HUES6 (cell line): ENCODE measurements at regions not wholly inside any gene's neighbourhood (a gene's known extent, or its start where the extent isn't known, plus 50 kb on each side); places are given as distances from the start of the nearest gene placed in this dataset.

Experiments
- H3K27ac ChIP-seq: 2 replicates; pipeline ENCODE4 v1.7.0; 2013; ENCODE audit warnings: low read depth, mild to moderate bottlenecking, low read length, inconsistent platforms
- H3K27me3 ChIP-seq: 2 replicates; pipeline ENCODE4 v1.6.1; 2013; ENCODE audit warnings: low read length; ENCODE audit not compliant: control insufficient read depth, insufficient read depth
- H3K36me3 ChIP-seq: 2 replicates; pipeline ENCODE4 v1.6.1; 2013; ENCODE audit warnings: low read length; ENCODE audit not compliant: control insufficient read depth, insufficient read depth
- H3K4me1 ChIP-seq: 2 replicates; pipeline ENCODE4 v1.6.1; 2013; ENCODE audit warnings: low read length; ENCODE audit not compliant: control insufficient read depth, insufficient read depth
- H3K4me3 ChIP-seq: 2 replicates; pipeline ENCODE4 v1.5.1; 2013; ENCODE audit warnings: low read depth, low read length
- H3K9ac ChIP-seq: one replicate; pipeline ENCODE4 v1.6.1; 2013; ENCODE audit warnings: mild to moderate bottlenecking, low read length
- H3K9me3 ChIP-seq: 2 replicates; pipeline ENCODE4 v1.6.1; 2013; ENCODE audit warnings: low read depth, low read length; ENCODE audit not compliant: control insufficient read depth, insufficient read depth

DNA sequence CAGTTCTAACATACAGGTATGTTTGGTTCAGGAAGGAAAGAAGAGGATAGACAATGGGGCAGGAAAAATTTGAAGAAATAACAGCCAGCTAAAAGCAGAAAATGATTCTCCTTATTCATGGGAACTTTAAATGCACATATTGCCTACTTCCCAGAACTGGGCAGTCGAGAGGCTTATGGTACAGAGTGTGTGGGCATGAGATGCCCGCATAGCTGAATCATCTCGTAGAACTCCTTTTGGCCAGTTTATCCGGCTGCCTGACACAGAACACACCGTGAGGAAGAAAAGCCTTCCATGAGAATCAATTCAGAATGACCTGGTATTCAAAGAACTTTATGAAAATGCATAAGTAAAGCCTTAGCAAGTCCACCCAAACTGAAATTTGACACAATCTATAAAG is 471.6 kb downstream of the SH2D4B start:
- no peak overlapping the region for H3K27ac ChIP-seq
- no peaks in the 10 kb centered on the region for H3K9me3 ChIP-seq
- H3K9ac ChIP-seq: no peak overlapping the region
- no peaks in the 10 kb centered on the region for H3K27me3 ChIP-seq
- H3K4me1 ChIP-seq: no peaks in the 10 kb centered on the region
- no peak overlapping the region for H3K4me3 ChIP-seq
- H3K36me3 ChIP-seq: no peaks in the 10 kb centered on the region

- H3K9ac ChIP-seq: no peak overlapping the region
- no peaks in the 10 kb centered on the region for H3K27me3 ChIP-seq
- no peak overlapping the region for H3K27ac ChIP-seq
- H3K4me1 ChIP-seq: no peaks in the 10 kb centered on the region
- no peaks in the 10 kb centered on the region for H3K9me3 ChIP-seq
- H3K36me3 ChIP-seq: no peaks in the 10 kb centered on the region
- no peak overlapping the region for H3K4me3 ChIP-seq
These were observed 476.1 kb downstream of the SH2D4B start for GRCh38 chr10:81013771-81014170.

DNA sequence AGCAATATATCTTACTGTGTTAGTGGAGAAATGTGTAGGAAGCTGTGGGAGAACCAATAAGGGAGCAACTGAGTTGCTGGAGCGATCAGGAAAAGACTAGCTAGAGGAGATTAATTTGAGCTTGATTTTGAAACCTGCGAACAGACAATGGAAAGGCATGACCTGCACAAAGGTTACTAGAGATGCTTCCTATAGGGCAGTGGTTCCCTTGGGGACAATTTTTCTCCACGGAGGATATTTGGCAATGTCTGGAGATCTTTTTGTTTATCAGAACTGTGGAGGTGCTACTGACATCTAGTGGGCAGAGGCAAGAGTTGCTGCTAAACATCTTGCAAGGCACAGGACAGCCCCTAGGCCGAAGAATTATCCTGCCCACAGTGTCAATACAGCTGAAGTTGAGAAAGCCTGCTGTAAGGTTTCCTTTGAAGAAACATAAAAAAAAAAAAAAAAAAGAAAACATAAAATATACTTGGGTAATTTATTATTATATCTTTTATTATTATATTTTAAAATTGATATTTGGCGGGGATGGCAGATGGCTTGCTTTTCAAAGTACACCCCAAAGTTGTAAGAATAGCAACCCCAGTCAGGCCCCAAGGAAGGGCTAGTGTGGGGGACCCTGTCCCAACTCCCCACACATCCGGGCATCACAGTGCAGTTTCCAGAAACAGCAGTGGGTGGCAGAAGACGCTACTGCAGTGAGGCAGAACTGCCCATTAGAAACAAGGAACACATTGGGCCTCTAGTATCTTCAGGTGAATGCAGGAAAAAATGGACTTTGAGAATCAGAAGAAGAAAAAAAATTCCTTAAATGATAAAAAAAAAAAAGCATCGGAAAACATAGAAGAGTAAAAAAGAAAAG is 481.6 kb downstream of the SH2D4B start:
- H3K36me3 ChIP-seq: no peaks in the 10 kb centered on the region
- no peak overlapping the region for H3K27ac ChIP-seq
- H3K9me3 ChIP-seq: no peaks in the 10 kb centered on the region
- no peak overlapping the region for H3K4me3 ChIP-seq
- no peak overlapping the region for H3K9ac ChIP-seq
- no peaks in the 10 kb centered on the region for H3K4me1 ChIP-seq
- H3K27me3 ChIP-seq: no peaks in the 10 kb centered on the region

GRCh38 chr10:81021428-81022129 is 483.9 kb downstream of the SH2D4B start:
- no peaks in the 10 kb centered on the region for H3K27me3 ChIP-seq
- H3K4me3 ChIP-seq: no peak overlapping the region
- H3K36me3 ChIP-seq: no peaks in the 10 kb centered on the region
- H3K9me3 ChIP-seq: no peaks in the 10 kb centered on the region
- no peaks in the 10 kb centered on the region for H3K4me1 ChIP-seq
- no peak overlapping the region for H3K27ac ChIP-seq
- no peak overlapping the region for H3K9ac ChIP-seq

DNA sequence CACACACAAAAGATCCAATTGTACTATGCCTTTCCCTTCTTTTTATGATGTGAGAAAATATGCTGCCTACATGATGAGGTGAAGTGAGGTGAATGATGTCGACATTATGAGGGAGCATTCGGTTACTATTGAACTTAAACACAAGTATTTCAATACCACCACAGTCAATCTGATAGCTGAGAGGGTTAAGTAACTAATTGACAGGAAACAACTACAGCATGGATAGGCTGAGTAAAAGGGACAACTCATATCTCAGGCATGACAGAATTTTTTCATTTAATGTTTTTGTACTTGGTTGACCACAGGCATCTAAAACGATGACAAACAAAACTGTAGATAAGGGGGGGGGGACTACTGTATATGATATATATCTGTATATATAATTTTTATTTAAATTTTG is 488.9 kb downstream of the SH2D4B start:
- H3K9ac ChIP-seq: no peak overlapping the region
- no peaks in the 10 kb centered on the region for H3K36me3 ChIP-seq
- H3K27ac ChIP-seq: no peak overlapping the region
- peaks cover 5% of the 10 kb centered on the region; the same call in 1 of the 2 replicates for H3K9me3 ChIP-seq
- peaks cover 7% of the 10 kb centered on the region for H3K4me1 ChIP-seq
- no peak overlapping the region for H3K4me3 ChIP-seq
- H3K27me3 ChIP-seq: no peaks in the 10 kb centered on the region

DNA sequence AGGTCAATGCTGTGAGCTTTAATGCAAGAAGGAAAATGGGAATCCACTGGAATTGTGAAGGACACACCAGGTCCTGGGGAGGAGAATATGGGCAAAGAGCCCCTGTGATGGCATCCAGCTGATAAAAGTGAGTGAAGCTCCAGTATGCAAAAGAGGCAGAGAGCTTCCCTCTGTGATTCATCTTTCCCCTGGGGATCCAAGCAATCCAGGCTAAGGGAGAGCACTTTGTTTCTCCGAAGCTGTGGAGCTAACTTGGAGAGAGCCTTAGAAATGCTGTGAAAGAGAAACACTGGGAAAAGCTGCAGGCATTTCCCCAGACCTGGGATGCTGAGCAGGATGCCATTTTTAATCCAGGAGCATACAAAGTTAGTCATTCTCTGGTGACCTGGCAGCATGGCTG is 489.5 kb downstream of the SH2D4B start:
- Histone ChIP-seq H3K27me3 (no peaks in the 10 kb centered on the region), H3K4me1 (peaks cover 7% of the 10 kb centered on the region), H3K4me3 (no peak overlapping the region), H3K27ac (no peak overlapping the region), H3K9ac (no peak overlapping the region), H3K36me3 (no peaks in the 10 kb centered on the region), H3K9me3 (peaks cover 5% of the 10 kb centered on the region; the same call in 1 of the 2 replicates)

GRCh38 chr10:81027706-81028105 is 490.0 kb downstream of the SH2D4B start:
- H3K27me3 ChIP-seq: no peaks in the 10 kb centered on the region
- H3K4me1 ChIP-seq: peaks cover 7% of the 10 kb centered on the region
- peaks cover 5% of the 10 kb centered on the region; the same call in 1 of the 2 replicates for H3K9me3 ChIP-seq
- H3K36me3 ChIP-seq: no peaks in the 10 kb centered on the region
- no peak overlapping the region for H3K27ac ChIP-seq
- no peak overlapping the region for H3K4me3 ChIP-seq
- H3K9ac ChIP-seq: no peak overlapping the region

DNA sequence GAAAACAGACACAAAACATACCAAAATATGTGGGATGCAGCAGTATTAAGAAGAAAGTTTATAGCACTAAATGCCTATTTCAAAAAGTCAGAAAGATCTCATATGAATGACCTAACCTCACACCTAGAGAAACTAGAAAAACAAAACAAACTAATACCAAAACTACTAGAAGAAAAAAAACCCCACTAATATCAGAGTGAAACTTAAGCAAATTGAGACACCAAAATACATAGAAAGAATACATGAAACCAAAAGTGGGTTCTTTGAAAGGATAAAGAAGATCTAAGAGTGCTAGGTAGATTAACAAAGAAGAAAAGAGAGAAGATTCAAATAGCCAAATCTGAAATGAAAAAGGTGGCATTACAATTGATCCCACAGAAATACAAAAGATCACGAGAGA is 494.1 kb downstream of the SH2D4B start:
- no peak overlapping the region for H3K27ac ChIP-seq
- no peak overlapping the region for H3K9ac ChIP-seq
- H3K36me3 ChIP-seq: no peaks in the 10 kb centered on the region
- no peak overlapping the region for H3K4me3 ChIP-seq
- H3K9me3 ChIP-seq: peaks cover 5% of the 10 kb centered on the region; the same call in 1 of the 2 replicates
- no peaks in the 10 kb centered on the region for H3K27me3 ChIP-seq
- H3K4me1 ChIP-seq: peaks cover 7% of the 10 kb centered on the region

GRCh38 chr10:81034383-81034782 is 496.7 kb downstream of the SH2D4B start:
- Histone ChIP-seq H3K4me1 (no peaks in the 10 kb centered on the region), H3K9me3 (no peaks in the 10 kb centered on the region)

GRCh38 chr10:81036257-81036656 is 498.6 kb downstream of the SH2D4B start:
- H3K27me3 ChIP-seq: no peaks in the 10 kb centered on the region
- no peak overlapping the region for H3K27ac ChIP-seq
- no peaks in the 10 kb centered on the region for H3K4me1 ChIP-seq
- H3K9me3 ChIP-seq: no peaks in the 10 kb centered on the region
- H3K36me3 ChIP-seq: no peaks in the 10 kb centered on the region
- no peak overlapping the region for H3K9ac ChIP-seq
- H3K4me3 ChIP-seq: no peak overlapping the region

More at GRCh38 chr10:81034383-81034782, 496.7 kb downstream of the SH2D4B start:
- H3K27me3 ChIP-seq: no peaks in the 10 kb centered on the region
- no peak overlapping the region for H3K9ac ChIP-seq
- H3K4me3 ChIP-seq: no peak overlapping the region
- H3K27ac ChIP-seq: no peak overlapping the region
- no peaks in the 10 kb centered on the region for H3K36me3 ChIP-seq

DNA sequence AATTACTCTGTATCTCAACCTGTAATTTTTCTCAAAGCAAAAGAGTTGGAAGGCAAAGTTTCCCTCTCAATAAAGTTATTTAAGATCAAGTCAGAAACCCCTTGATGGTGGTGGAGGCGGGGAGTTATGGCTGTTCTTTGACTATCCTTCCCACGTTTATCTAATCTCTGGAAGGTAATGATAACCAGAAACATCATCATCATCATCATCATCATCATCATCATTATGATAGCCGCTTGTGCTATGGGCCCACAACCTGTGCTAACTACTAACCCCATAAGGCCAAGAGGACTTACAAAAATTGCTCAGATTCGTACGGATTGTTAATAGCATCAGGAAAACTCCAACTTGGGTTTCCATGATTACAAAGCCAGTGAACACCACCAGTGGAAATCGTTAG is 502.3 kb downstream of the SH2D4B start:
- Histone ChIP-seq H3K9me3 (no peaks in the 10 kb centered on the region), H3K27ac (no peak overlapping the region), H3K9ac (no peak overlapping the region), H3K4me3 (no peak overlapping the region), H3K27me3 (no peaks in the 10 kb centered on the region), H3K36me3 (no peaks in the 10 kb centered on the region), H3K4me1 (no peaks in the 10 kb centered on the region)
